GM21825 (cell line): ENCODE measurements at regions not wholly inside any gene's neighbourhood (a gene's known extent, or its start where the extent isn't known, plus 50 kb on each side); places are given as distances from the start of the nearest gene placed in this dataset.

Source experiments
- ATAC-seq: cut with Tn5 transposase; IDR thresholded peaks from one replicate; pipeline ENCODE4 v1.9.1; 2021; ENCODE audit warnings: mild to moderate bottlenecking, moderate library complexity; ENCODE audit not compliant: unreplicated experiment

- no peak for ATAC-seq
These were observed 156.4 kb upstream of the ITGA4 start for GRCh38 chr2:181300600-181301291.

GRCh38 chr2:181304011-181304844 lies 153.0 kb upstream of the ITGA4 start:
- peak; percentile 29 for ATAC-seq

GRCh38 chr2:181305301-181306123 lies 151.7 kb upstream of the ITGA4 start:
- peak; percentile 90 for ATAC-seq

- peak; percentile 15 for ATAC-seq
These were observed 150.4 kb upstream of the ITGA4 start for GRCh38 chr2:181306785-181307184.

- no peak for ATAC-seq
These were observed 149.8 kb upstream of the ITGA4 start for GRCh38 chr2:181307203-181307991.

GRCh38 chr2:181308766-181309515 lies 148.2 kb upstream of the ITGA4 start:
- no peak for ATAC-seq

GRCh38 chr2:181309586-181309985 lies 147.6 kb upstream of the ITGA4 start:
- ATAC-seq: no peak

- no peak for ATAC-seq
These were observed 146.2 kb upstream of the ITGA4 start for GRCh38 chr2:181310967-181311366.

- peak; percentile 20 for ATAC-seq
These were observed 145.3 kb upstream of the ITGA4 start for GRCh38 chr2:181311837-181312236.

GRCh38 chr2:181312515-181312927 lies 144.7 kb upstream of the ITGA4 start:
- ATAC-seq: peak; percentile 88

GRCh38 chr2:181313845-181314244 lies 143.3 kb upstream of the ITGA4 start:
- ATAC-seq: no peak

GRCh38 chr2:181314551-181314950 lies 142.6 kb upstream of the ITGA4 start:
- no peak for ATAC-seq

GRCh38 chr2:181317511-181317910 lies 139.7 kb upstream of the ITGA4 start:
- no peak for ATAC-seq

GRCh38 chr2:181318504-181319280 lies 138.5 kb upstream of the ITGA4 start:
- no peak for ATAC-seq

- no peak for ATAC-seq
These were observed 137.9 kb upstream of the ITGA4 start for GRCh38 chr2:181319286-181319685.

- ATAC-seq: no peak
These were observed 136.5 kb upstream of the ITGA4 start for GRCh38 chr2:181320638-181321037.

- no peak for ATAC-seq
These were observed 132.3 kb upstream of the ITGA4 start for GRCh38 chr2:181324912-181325311.

- no peak for ATAC-seq
These were observed 130.5 kb upstream of the ITGA4 start for GRCh38 chr2:181326661-181327060.

GRCh38 chr2:181330286-181330685 lies 126.9 kb upstream of the ITGA4 start:
- no peak for ATAC-seq
